ENCODE measurements at regions not wholly inside any gene's neighbourhood (a gene's known extent, or its start where the extent isn't known, plus 50 kb on each side); places are given as distances from the start of the nearest gene placed in this dataset.

DNA sequence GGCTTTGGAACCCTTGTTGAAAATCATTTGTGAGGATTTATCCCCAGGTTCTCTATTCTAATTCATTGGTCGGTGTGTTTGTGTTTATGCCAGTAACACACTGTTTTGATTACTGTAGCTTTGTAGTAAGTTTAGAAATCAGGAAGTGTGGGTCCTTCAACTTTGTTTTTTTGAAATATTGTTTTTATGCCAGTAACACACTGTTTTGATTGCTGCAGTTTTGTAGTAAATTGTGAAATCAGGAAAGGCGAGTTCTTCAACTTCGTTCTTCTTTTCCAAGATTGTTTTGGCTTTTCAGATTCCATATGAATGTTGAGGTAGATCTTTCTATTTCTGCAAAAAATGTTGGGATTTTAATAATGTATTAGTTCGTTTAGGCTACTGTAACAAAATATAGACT, 314.6 kb downstream of the RPLP1 start:
- TF ChIP-seq CEBPB (IDR thresholded peaks at IDR 0.05) = no peak
- no peak for TF ChIP-seq ZBTB7A (IDR thresholded peaks at IDR 0.05; ENCODE audit: low read depth)
- TF ChIP-seq TEAD4 (IDR thresholded peaks at IDR 0.05) = no peak
- no peak for TF ChIP-seq EGR1 (IDR thresholded peaks at IDR 0.05)

DNA sequence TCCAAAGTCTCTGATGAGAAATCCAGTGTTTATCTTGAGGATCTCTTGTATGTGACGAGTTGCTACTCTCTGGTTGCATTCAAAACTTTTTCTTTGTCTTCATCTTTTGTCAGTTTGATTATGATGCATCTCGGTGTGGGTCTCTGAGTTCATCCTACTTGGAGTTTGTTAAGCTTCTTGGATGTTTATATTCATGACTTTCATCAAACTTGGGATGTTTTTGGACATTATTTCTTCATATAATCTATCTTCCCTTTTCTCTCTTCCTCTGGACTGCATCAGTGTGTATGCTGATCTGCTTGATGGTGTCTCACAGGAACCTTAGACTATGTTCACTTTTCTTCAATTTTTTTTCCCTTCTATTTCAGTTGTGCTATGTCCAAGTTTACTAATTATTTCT, 320.4 kb downstream of the TLE3 start:
- TF ChIP-seq EP300 (IDR thresholded peaks at IDR 0.05; ENCODE audit: borderline replicate concordance) = no peak
- TF ChIP-seq ZBTB7A (IDR thresholded peaks at IDR 0.05; ENCODE audit: low read depth) = no peak
- no peak for TF ChIP-seq NFIC (IDR thresholded peaks at IDR 0.05)
- no peak for TF ChIP-seq USF1 (IDR thresholded peaks at IDR 0.05)
- TF ChIP-seq EGR1 (IDR thresholded peaks at IDR 0.05) = no peak
- TF ChIP-seq CREB1 (IDR thresholded peaks at IDR 0.05; ENCODE audit: low read depth) = no peak
- no peak for TF ChIP-seq CEBPB (IDR thresholded peaks at IDR 0.05)
- TF ChIP-seq MAX (IDR thresholded peaks at IDR 0.05) = no peak

GRCh38 chr15:69780374-69780773, 317.3 kb downstream of the TLE3 start:
- no peak for TF ChIP-seq ZBTB7A (IDR thresholded peaks at IDR 0.05; ENCODE audit: low read depth)
- TF ChIP-seq TEAD4 (IDR thresholded peaks at IDR 0.05) = no peak
- no peak for TF ChIP-seq TAF1 (IDR thresholded peaks at IDR 0.05; ENCODE audit: low read depth)
- no peak for TF ChIP-seq CEBPB (IDR thresholded peaks at IDR 0.05)
- TF ChIP-seq NFIC (IDR thresholded peaks at IDR 0.05) = no peak
- TF ChIP-seq EP300 (IDR thresholded peaks at IDR 0.05; ENCODE audit: borderline replicate concordance) = no peak
- no peak for TF ChIP-seq MAX (IDR thresholded peaks at IDR 0.05)
- no peak for TF ChIP-seq YY1 (IDR thresholded peaks at IDR 0.05; ENCODE audit: low read depth)
- TF ChIP-seq EGR1 (IDR thresholded peaks at IDR 0.05) = no peak

DNA sequence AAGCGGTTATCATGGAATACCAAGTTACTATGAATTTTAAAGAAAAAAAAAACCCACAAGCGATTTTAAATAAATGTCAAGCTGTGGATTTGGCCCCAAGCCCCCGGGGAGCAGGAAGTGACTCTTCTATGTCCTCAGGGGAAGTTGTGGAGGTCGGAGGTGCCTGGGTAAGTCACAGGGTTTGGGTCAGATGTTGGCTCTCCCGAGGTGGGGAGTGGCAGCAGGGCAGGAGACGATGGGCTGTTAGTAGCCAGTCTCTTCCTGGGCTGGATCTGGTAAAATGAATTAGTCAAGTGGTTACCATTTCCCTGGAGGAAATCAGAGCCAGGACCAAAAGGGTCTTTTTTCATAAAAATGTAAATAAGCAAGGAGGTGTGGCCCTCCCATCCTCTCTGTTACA, 316.7 kb downstream of the TLE3 start:
- no peak for TF ChIP-seq TAF1 (IDR thresholded peaks at IDR 0.05; ENCODE audit: low read depth)
- no peak for TF ChIP-seq MAX (IDR thresholded peaks at IDR 0.05)
- TF ChIP-seq ZBTB7A (IDR thresholded peaks at IDR 0.05; ENCODE audit: low read depth) = no peak
- no peak for TF ChIP-seq FOXM1 (IDR thresholded peaks at IDR 0.05; ENCODE audit: borderline replicate concordance, low read depth)
- TF ChIP-seq TEAD4 (IDR thresholded peaks at IDR 0.05) = no peak
- no peak for TF ChIP-seq EP300 (IDR thresholded peaks at IDR 0.05; ENCODE audit: borderline replicate concordance)
- no peak for TF ChIP-seq REST (IDR thresholded peaks at IDR 0.05; ENCODE audit: low read depth)
- no peak for TF ChIP-seq EGR1 (IDR thresholded peaks at IDR 0.05)
- TF ChIP-seq CREB1 (IDR thresholded peaks at IDR 0.05; ENCODE audit: low read depth) = no peak
- TF ChIP-seq NFIC (IDR thresholded peaks at IDR 0.05) = no peak
- TF ChIP-seq CEBPB (IDR thresholded peaks at IDR 0.05) = no peak
- no peak for TF ChIP-seq YY1 (IDR thresholded peaks at IDR 0.05; ENCODE audit: low read depth)

GRCh38 chr15:69781411-69782125, 316.1 kb downstream of the TLE3 start:
- TF ChIP-seq EP300 (IDR thresholded peaks at IDR 0.05; ENCODE audit: borderline replicate concordance) = no peak
- no peak for TF ChIP-seq EGR1 (IDR thresholded peaks at IDR 0.05)
- no peak for TF ChIP-seq TEAD4 (IDR thresholded peaks at IDR 0.05)
- no peak for TF ChIP-seq YY1 (IDR thresholded peaks at IDR 0.05; ENCODE audit: low read depth)
- no peak for TF ChIP-seq REST (IDR thresholded peaks at IDR 0.05; ENCODE audit: low read depth)
- no peak for TF ChIP-seq RAD21 (IDR thresholded peaks at IDR 0.05; ENCODE audit: low read depth)
- TF ChIP-seq CREB1 (IDR thresholded peaks at IDR 0.05; ENCODE audit: low read depth) = no peak
- TF ChIP-seq MAX (IDR thresholded peaks at IDR 0.05) = no peak
- no peak for TF ChIP-seq NFIC (IDR thresholded peaks at IDR 0.05)
- TF ChIP-seq FOXM1 (IDR thresholded peaks at IDR 0.05; ENCODE audit: borderline replicate concordance, low read depth) = no peak
- no peak for TF ChIP-seq TCF12 (IDR thresholded peaks at IDR 0.05; ENCODE audit: low read depth)
- no peak for TF ChIP-seq TAF1 (IDR thresholded peaks at IDR 0.05; ENCODE audit: low read depth)
- no peak for TF ChIP-seq ZBTB7A (IDR thresholded peaks at IDR 0.05; ENCODE audit: low read depth)
- no peak for TF ChIP-seq USF1 (IDR thresholded peaks at IDR 0.05)
- TF ChIP-seq CEBPB (IDR thresholded peaks at IDR 0.05) = no peak

Data from Ishikawa (cell line).